Spleen (tissue), 11 donors: ENCODE measurements at regions not wholly inside any gene's neighbourhood (a gene's known extent, or its start where the extent isn't known, plus 50 kb on each side); places are given as distances from the start of the nearest gene placed in this dataset.

ENCODE experiments used
- DNase-seq: peaks from one replicate; pipeline ENCODE4 v3.0.0-alpha.2; 2020
- H3K27ac ChIP-seq, 8 donors: fragments of 200-600 bp; sonication (generic) in 7 of 8; 1 replicate in 4 of 8; 2 replicates in 4 of 8; pipeline versions ENCODE4 v1.5.0 to v1.8.0; 2016 to 2021; ENCODE audit warnings: inconsistent platforms in 4 of 8, mild to moderate bottlenecking in 4 of 8, moderate library complexity in 1 of 8
- H3K27me3 ChIP-seq, 7 donors: fragments of 200-600 bp; sonication (generic) in 6 of 7; replicated peaks in 1 of 7; 1 replicate in 4 of 7; 2 replicates in 3 of 7; pipeline versions ENCODE4 v1.5.0 to v1.8.0; 2016 to 2021; ENCODE audit warnings: inconsistent platforms in 3 of 7, mild to moderate bottlenecking in 1 of 7
- H3K36me3 ChIP-seq, 6 donors: fragments of 200-600 bp; sonication (generic) in 5 of 6; 1 replicate in 4 of 6; 2 replicates in 2 of 6; pipeline versions ENCODE4 v1.5.0 to v1.8.0; 2016 to 2021; ENCODE audit warnings: inconsistent platforms in 2 of 6
- H3K4me1 ChIP-seq, 6 donors: fragments of 200-600 bp; sonication (generic) in 5 of 6; 1 replicate in 3 of 6; 2 replicates in 3 of 6; pipeline versions ENCODE4 v1.5.0 to v1.8.0; 2016 to 2021; ENCODE audit warnings: inconsistent platforms in 3 of 6
- H3K4me3 ChIP-seq, 8 donors: fragments of 200-600 bp; sonication (generic) in 7 of 8; 1 replicate in 4 of 8; 2 replicates in 4 of 8; pipeline versions ENCODE4 v1.5.0 to v1.8.0; 2016 to 2021; ENCODE audit warnings: inconsistent platforms in 4 of 8, mild to moderate bottlenecking in 4 of 8, moderate library complexity in 2 of 8
- H3K9me3 ChIP-seq, 8 donors: fragments of 200-600 bp; sonication (generic) in 7 of 8; 1 replicate in 4 of 8; 2 replicates in 4 of 8; pipeline versions ENCODE4 v1.5.0 to v1.8.0; 2016 to 2021; ENCODE audit warnings: inconsistent platforms in 4 of 8
- POLR2A ChIP-seq, 3 donors: fragments of 450-650 bp; IDR thresholded peaks; one replicate each; pipeline ENCODE4 v1.5.1; 2017; ENCODE audit warnings: antibody characterized with exemption in 3 of 3, mild to moderate bottlenecking in 1 of 3
- POLR2AphosphoS5 ChIP-seq, 3 donors: sonication (generic); formaldehyde crosslinking; IDR thresholded peaks; one replicate each; pipeline ENCODE4 v1.5.1; 2017; ENCODE audit warnings: antibody characterized with exemption in 3 of 3
- WGBS, 5 donors: extraction: QIAGEN DNeasy Blood & Tissue Kit in 3 of 5; methylation state at CpG; one replicate each; pipeline versions ENCODE4 v1.1.5 to v1.1.7; 2013 to 2018; 5-methylcytosine and 5-hydroxymethylcytosine counted together
- intact Hi-C: fragments of 100-400 bp; cut with DNase I; formaldehyde crosslinking; loops from one replicate; pipeline ENCODE4 v1.15.0; 2023; ENCODE audit warnings: low total_unique reads
- TF ChIP-seq, protein P1 (sequence below), 11 experiments: fragments of 200-600 bp in 7 of 11; fragments of 450-650 bp in 4 of 11; sonication (generic) in 4 of 11; IDR thresholded peaks in 8 of 11; conservative IDR thresholded peaks in 3 of 11; 1 replicate in 7 of 11; 2 replicates in 4 of 11; pipeline versions ENCODE4 v1.4.0 to v1.8.0; 2016 to 2021; ENCODE audit warnings: antibody characterized with exemption in 11 of 11, inconsistent platforms in 4 of 11, mild to moderate bottlenecking in 1 of 11
- donor health status: healthy with polysubstance abuse.
- donor health status: DM: no; HTN: no; CAD: no; lungs with moderate emphysema.
- donor health status: DM: no; HTN: no; CAD: no.
- donor health status: Bipolar disorder and iron deficiency.
- donor health status: healthy.
- donor health status: DM: no; HTN: no; CAD: no.
- donor health status: DM: yes; HTN: yes; CAD: no.

DNA sequence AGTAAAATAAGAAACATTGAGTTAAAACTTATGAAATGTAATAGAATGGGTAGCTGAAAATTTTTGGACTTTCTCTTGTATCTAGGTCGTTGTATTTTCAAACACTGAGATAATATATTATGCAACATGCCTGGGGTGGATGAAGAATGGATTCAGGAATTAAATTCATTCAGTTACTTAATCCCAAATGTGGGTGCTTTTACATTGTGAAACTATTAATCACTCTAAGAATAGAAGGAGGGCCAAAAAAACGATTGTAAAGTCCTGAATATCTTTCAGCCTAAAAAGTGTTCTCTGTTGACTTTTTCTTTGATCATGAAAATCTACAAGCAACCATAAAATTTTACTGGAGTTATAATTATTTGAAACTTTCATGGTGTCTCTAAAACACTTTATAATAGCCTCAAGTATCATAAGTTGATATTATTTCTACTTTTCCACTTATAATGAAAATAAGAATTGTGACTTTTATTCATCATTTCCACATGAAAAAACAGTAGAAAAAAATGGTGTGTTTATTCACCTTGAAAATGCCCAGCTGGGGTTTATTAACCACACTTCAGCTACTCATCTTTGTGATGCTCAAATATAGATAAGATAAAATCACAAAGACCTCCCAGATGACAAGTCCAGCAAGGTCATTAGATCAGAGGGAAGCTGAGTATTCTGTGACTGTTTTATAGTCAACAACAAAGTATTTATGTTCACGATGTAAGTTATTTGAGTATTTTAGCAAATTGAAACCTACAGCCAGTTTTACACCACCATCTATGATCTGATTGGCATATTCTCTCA lies 619.9 kb upstream of the SOX9 start:
- TF ChIP-seq, protein P1, sequence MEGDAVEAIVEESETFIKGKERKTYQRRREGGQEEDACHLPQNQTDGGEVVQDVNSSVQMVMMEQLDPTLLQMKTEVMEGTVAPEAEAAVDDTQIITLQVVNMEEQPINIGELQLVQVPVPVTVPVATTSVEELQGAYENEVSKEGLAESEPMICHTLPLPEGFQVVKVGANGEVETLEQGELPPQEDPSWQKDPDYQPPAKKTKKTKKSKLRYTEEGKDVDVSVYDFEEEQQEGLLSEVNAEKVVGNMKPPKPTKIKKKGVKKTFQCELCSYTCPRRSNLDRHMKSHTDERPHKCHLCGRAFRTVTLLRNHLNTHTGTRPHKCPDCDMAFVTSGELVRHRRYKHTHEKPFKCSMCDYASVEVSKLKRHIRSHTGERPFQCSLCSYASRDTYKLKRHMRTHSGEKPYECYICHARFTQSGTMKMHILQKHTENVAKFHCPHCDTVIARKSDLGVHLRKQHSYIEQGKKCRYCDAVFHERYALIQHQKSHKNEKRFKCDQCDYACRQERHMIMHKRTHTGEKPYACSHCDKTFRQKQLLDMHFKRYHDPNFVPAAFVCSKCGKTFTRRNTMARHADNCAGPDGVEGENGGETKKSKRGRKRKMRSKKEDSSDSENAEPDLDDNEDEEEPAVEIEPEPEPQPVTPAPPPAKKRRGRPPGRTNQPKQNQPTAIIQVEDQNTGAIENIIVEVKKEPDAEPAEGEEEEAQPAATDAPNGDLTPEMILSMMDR (IDR thresholded peaks at IDR 0.05 in 8 of 11, conservative IDR thresholded peaks at IDR 0.05 in 3 of 11): no peak
- no peak for TF ChIP-seq POLR2A (IDR thresholded peaks at IDR 0.05)
- TF ChIP-seq POLR2AphosphoS5 (IDR thresholded peaks at IDR 0.05): no peak
- WGBS, 5 donors: 34 to 60% (median 49%) methylated on average over 3 of the region's 3 CpGs
- Histone ChIP-seq H3K36me3 (no peaks in the 10 kb centered on the region), H3K27ac (no peak overlapping the region), H3K27me3 (no peaks in the 10 kb centered on the region), H3K9me3 (no peaks in the 10 kb centered on the region), H3K4me1 (no peaks in the 10 kb centered on the region), H3K4me3 (no peak overlapping the region)
- intact Hi-C loops: no loop called here
- DNase-seq: no peak

DNA sequence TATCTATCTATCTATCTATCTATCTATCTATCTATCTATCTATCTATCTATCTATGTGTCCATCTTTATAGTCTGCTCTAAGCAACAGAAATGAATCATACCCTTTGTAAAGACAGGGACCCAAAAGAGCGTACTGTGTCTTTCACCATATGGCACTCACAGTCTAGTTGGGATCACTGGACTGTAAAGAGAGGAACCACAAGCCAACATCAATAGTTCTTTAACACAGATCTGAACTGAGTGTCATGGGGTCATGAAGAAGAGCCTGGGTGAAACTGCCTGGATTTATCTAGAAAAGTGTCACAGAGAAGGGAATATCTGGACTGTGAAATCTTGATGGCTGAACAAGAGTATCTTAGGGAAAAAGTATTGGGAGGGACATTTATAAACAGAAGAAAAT lies 619.1 kb upstream of the SOX9 start:
- H3K27ac ChIP-seq: no peak overlapping the region
- no peak for DNase-seq
- H3K27me3 ChIP-seq: no peaks in the 10 kb centered on the region
- intact Hi-C loops: no loop called here
- H3K36me3 ChIP-seq: no peaks in the 10 kb centered on the region
- H3K9me3 ChIP-seq: no peaks in the 10 kb centered on the region
- H3K4me1 ChIP-seq: no peaks in the 10 kb centered on the region
- no peak for TF ChIP-seq POLR2AphosphoS5 (IDR thresholded peaks at IDR 0.05)
- TF ChIP-seq, protein P1 (IDR thresholded peaks at IDR 0.05 in 8 of 11, conservative IDR thresholded peaks at IDR 0.05 in 3 of 11): no peak
- TF ChIP-seq POLR2A (IDR thresholded peaks at IDR 0.05): no peak
- WGBS, 5 donors: 86 to 98% (median 95%) methylated on average over 1 of the region's 1 CpG
- H3K4me3 ChIP-seq: no peak overlapping the region

DNA sequence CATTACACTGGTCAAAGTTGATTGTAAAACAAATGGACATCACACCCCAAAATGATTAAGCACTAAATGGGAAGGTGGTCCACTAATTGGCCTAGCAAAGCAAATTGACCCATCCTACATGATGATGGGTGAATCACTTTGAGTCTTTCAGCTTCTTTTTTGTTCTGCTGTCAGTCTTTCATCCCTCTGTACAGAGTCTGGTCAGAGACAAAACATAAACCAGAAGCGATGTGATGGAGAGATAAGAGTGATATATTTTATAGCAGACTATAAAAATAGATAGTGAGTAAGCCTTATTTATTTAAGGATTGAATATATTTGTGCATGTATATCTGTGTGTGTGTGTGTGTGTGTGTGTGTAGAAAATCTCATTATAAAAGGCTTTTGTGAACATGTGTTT lies 618.4 kb upstream of the SOX9 start:
- Histone ChIP-seq H3K4me1 (no peaks in the 10 kb centered on the region), H3K36me3 (no peaks in the 10 kb centered on the region), H3K9me3 (no peaks in the 10 kb centered on the region), H3K27me3 (no peaks in the 10 kb centered on the region), H3K4me3 (no peak overlapping the region), H3K27ac (no peak overlapping the region)
- intact Hi-C loops: no loop called here
- TF ChIP-seq, protein P1 (IDR thresholded peaks at IDR 0.05 in 8 of 11, conservative IDR thresholded peaks at IDR 0.05 in 3 of 11): no peak
- no peak for TF ChIP-seq POLR2A (IDR thresholded peaks at IDR 0.05)
- no peak for TF ChIP-seq POLR2AphosphoS5 (IDR thresholded peaks at IDR 0.05)
- 81 to 100% (median 92%) methylated on average over 1 of the region's 1 CpG for WGBS, 5 donors
- no peak for DNase-seq

DNA sequence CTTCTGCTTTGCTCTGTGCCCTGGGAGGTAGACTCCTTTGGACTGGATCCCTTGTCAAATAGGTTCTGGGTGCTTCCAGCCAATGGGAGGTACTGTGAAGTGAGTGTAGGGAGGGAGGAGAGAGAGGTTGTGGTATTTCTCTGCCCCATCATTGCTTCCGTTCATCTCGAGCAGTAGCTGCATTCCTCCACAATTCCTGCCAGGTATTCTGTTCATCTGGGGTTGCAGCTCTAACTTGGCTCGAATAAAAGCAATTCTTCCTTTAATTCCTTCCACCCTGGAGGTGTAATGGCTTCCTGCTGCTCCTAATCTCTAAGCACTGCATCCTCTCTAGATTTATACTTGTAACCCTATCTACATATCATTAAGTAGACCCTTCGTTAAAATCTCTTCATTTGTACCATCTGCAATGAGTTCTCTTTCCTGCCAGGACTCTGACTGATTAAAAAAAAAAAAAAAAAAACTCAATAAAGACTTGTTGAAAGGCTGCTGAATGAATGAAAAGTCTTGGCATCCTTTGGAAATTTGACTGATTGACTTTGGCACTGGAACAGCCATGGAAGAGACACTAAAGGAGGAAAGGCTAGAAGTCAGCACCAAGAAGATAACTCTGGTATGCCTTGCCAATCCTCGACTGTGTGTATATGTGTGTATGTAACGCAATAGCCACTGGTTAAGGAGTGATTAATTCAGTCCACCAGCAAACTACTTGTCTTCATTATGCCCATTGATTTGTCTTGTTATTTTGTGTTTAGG lies 616.9 kb upstream of the SOX9 start:
- intact Hi-C loops: no loop called here
- Histone ChIP-seq H3K27ac (no peak overlapping the region), H3K27me3 (no peaks in the 10 kb centered on the region), H3K4me1 (no peaks in the 10 kb centered on the region), H3K9me3 (no peaks in the 10 kb centered on the region), H3K36me3 (no peaks in the 10 kb centered on the region), H3K4me3 (no peak overlapping the region)
- no peak for DNase-seq
- 58 to 78% (median 61%) methylated on average over 6 of the region's 6 CpGs for WGBS, 5 donors
- TF ChIP-seq, protein P1 (IDR thresholded peaks at IDR 0.05 in 8 of 11, conservative IDR thresholded peaks at IDR 0.05 in 3 of 11): no peak
- TF ChIP-seq POLR2A (IDR thresholded peaks at IDR 0.05) (no peak), POLR2AphosphoS5 (IDR thresholded peaks at IDR 0.05) (no peak)
